Common myeloid progenitor, CD34-positive (primary cell): ENCODE measurements at regions not wholly inside any gene's neighbourhood (a gene's known extent, or its start where the extent isn't known, plus 50 kb on each side); places are given as distances from the start of the nearest gene placed in this dataset.

Source experiments
- CTCF ChIA-PET: fragments of 350-600 bp; sonication (Branson Sonifier 250); formaldehyde crosslinking; loops from one replicate; lab custom pipeline; 2021; ENCODE audit warnings: antibody characterized with exemption; lab: Charles Lee
- POLR2A ChIA-PET: fragments of 350-600 bp; sonication (Branson Sonifier 250); formaldehyde crosslinking; loops from one replicate; lab custom pipeline; 2021; ENCODE audit warnings: antibody characterized with exemption; lab: Charles Lee
- DNase-seq, 3 donors: peaks; one replicate each; pipeline versions ENCODE4 v3.0.0 to v3.0.0-alpha.2; 2013
- H3K27ac ChIP-seq, 2 experiments: 1 replicate in 1 of 2; 2 replicates in 1 of 2; pipeline ENCODE4 v1.7.0; 2013; ENCODE audit warnings: inconsistent platforms in 2 of 2, low read length in 2 of 2, mild to moderate bottlenecking in 2 of 2, low read depth in 1 of 2, moderate library complexity in 1 of 2; ENCODE audit not compliant: severe bottlenecking in 2 of 2, insufficient read depth in 1 of 2, poor library complexity in 1 of 2
- H3K27me3 ChIP-seq, 5 experiments: replicated peaks in 2 of 5; 1 replicate in 3 of 5; 2 replicates in 2 of 5; pipeline versions ENCODE4 v1.6.1 to v1.7.0; 2013; ENCODE audit warnings: low read length in 4 of 5, mild to moderate bottlenecking in 2 of 5, moderate library complexity in 2 of 5, inconsistent platforms in 1 of 5; ENCODE audit not compliant: insufficient read depth in 5 of 5, control insufficient read depth in 4 of 5
- H3K36me3 ChIP-seq, 4 experiments: 1 replicate in 2 of 4; 2 replicates in 2 of 4; pipeline versions ENCODE4 v1.6.1 to v1.7.0; 2013; ENCODE audit warnings: low read length in 3 of 4, control low read depth in 1 of 4, mild to moderate bottlenecking in 1 of 4; ENCODE audit not compliant: control insufficient read depth in 4 of 4, insufficient read depth in 4 of 4
- H3K4me1 ChIP-seq, 4 experiments: 1 replicate in 3 of 4; 2 replicates in 1 of 4; pipeline versions ENCODE4 v1.6.1 to v1.7.1; 2013; ENCODE audit warnings: low read length in 3 of 4, mild to moderate bottlenecking in 3 of 4, control low read depth in 1 of 4, inconsistent platforms in 1 of 4, moderate library complexity in 1 of 4; ENCODE audit not compliant: control insufficient read depth in 4 of 4, insufficient read depth in 4 of 4; ENCODE audit errors: control extremely low read depth in 1 of 4
- H3K4me3 ChIP-seq, 7 experiments: 1 replicate in 4 of 7; 2 replicates in 3 of 7; pipeline versions ENCODE4 v1.5.1 to v1.7.0; 2013; ENCODE audit warnings: mild to moderate bottlenecking in 7 of 7, low read length in 6 of 7, moderate library complexity in 6 of 7, inconsistent platforms in 2 of 7, low read depth in 2 of 7, control low read depth in 1 of 7; ENCODE audit not compliant: insufficient read depth in 4 of 7, control insufficient read depth in 1 of 7; ENCODE audit errors: extremely low read depth in 1 of 7
- H3K9me3 ChIP-seq, 5 experiments: 1 replicate in 4 of 5; 2 replicates in 1 of 5; pipeline versions ENCODE4 v1.6.1 to v1.7.1; 2013; ENCODE audit warnings: low read length in 4 of 5, mild to moderate bottlenecking in 2 of 5, inconsistent platforms in 1 of 5, low read depth in 1 of 5, moderate library complexity in 1 of 5; ENCODE audit not compliant: control insufficient read depth in 4 of 5, insufficient read depth in 2 of 5; ENCODE audit errors: control extremely low read depth in 1 of 5
- WGBS: methylation state at CpG from one replicate; pipeline ENCODE4 v1.1.5; 2013; ENCODE audit not compliant: insufficient coverage; 5-methylcytosine and 5-hydroxymethylcytosine counted together

DNA sequence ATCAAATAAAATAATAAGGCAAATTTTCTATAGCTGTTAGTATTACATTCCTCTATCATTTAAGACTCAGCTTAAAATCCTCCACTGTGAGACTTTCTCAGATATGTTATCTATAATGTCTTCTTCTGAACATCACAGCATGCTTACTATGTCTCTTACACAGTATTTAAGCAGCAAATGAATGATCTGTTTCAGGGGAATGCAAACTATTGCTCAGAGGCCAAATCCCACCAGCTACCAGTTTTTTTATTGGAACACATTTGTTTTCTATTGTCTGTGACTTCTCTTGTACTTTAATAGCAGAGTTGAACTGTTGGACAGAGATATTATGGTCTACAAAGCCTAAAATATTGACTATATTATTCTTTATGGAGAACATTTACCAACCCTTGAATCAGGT is 59.6 kb downstream of the C3orf38 start:
- ChIA-PET CTCF (interaction anchor here (1.1 kb wide), 1 partner anchor 10 kb away, joined by 4 read pairs; no protein-coding TSS in a partner anchor), POLR2A (no interaction called here)
- Histone ChIP-seq H3K27ac (no peak overlapping the region), H3K4me1 (peaks cover 0 to 3% (median 0%) of the 10 kb centered on the region in 4 experiments), H3K4me3 (no peak overlapping the region), H3K36me3 (no peaks in the 10 kb centered on the region), H3K27me3 (peaks cover 0 to 2% (median 0%) of the 10 kb centered on the region in 5 experiments), H3K9me3 (no peaks in the 10 kb centered on the region)
- no peak for DNase-seq

- CTCF ChIA-PET = no interaction called here
- DNase-seq = no peak
- peaks cover 0 to 3% (median 0%) of the 10 kb centered on the region in 4 experiments for H3K4me1 ChIP-seq
- POLR2A ChIA-PET = no interaction called here
- H3K27ac ChIP-seq = no peak overlapping the region
- H3K27me3 ChIP-seq = no peaks in the 10 kb centered on the region
- no peaks in the 10 kb centered on the region for H3K36me3 ChIP-seq
- H3K4me3 ChIP-seq = no peak overlapping the region
- WGBS = 100% methylated on average over 2 of the region's 2 CpGs
- H3K9me3 ChIP-seq = no peaks in the 10 kb centered on the region
Measured at GRCh38 chr3:88211096-88211890, 61.5 kb downstream of the C3orf38 start.

GRCh38 chr3:88219138-88219792 is 69.5 kb downstream of the C3orf38 start:
- ChIA-PET POLR2A (no interaction called here), CTCF (interaction anchor here (0.7 to 1.7 kb wide), 9 partner anchors 9 to 1963 kb away, joined by 3 to 7 read pairs (median 3); no protein-coding TSS in a partner anchor)
- H3K27me3 ChIP-seq = no peaks in the 10 kb centered on the region
- peak; percentile 52 to 71 (median 70) for DNase-seq
- no peak overlapping the region for H3K27ac ChIP-seq
- H3K9me3 ChIP-seq = no peaks in the 10 kb centered on the region
- H3K4me1 ChIP-seq = no peaks in the 10 kb centered on the region
- H3K36me3 ChIP-seq = no peaks in the 10 kb centered on the region
- WGBS = 6% methylated on average over 5 of the region's 7 CpGs
- H3K4me3 ChIP-seq = no peak overlapping the region

DNA sequence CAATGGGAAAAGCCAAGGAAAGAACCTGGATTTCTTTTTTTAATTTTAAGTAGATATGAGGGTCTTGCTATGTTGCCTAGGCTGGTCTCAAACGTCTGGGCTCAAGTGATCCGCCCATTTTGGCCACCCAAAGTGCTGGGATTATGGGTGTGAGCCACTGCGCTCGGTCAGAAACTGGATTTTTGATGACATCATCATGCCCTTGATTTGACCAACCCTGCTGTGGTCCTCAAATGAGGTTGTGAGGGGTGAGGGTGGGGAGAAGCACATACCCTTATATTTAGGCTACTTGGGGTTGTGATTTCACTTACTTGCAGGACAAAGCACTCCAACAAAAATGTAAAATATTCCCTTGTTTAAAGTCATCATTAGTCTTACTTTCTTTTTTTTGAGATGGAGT is 70.4 kb downstream of the C3orf38 start:
- H3K9me3 ChIP-seq = no peaks in the 10 kb centered on the region
- H3K4me1 ChIP-seq = no peaks in the 10 kb centered on the region
- no peak overlapping the region for H3K27ac ChIP-seq
- no peaks in the 10 kb centered on the region for H3K36me3 ChIP-seq
- no peaks in the 10 kb centered on the region for H3K27me3 ChIP-seq
- no peak for DNase-seq
- ChIA-PET CTCF (interaction anchor here (0.7 to 1.7 kb wide), 7 partner anchors 10 to 1962 kb away, joined by 3 to 7 read pairs (median 3); no protein-coding TSS in a partner anchor), POLR2A (no interaction called here)
- no peak overlapping the region for H3K4me3 ChIP-seq
- WGBS = no CpG with 5 or more reads among the region's 4 CpGs

DNA sequence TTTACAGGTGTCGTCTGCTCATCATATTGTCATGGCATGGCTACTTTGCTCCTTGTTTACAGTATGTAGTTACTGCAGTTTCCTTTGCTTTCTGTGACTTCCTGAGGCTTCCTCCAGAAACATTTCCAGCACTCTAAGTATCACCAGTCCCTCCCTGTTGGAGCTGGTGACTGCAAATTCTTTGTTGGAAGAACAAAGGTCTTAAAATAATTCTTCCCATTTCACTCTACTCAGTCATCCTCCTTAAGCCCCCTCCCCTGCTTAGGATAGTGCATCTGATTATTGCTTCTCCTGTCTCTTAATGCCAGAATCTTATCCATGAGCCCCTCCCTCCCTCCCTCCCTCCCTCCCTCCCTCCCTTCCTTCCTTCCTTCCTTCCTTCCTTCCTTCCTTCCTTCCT is 72.0 kb downstream of the C3orf38 start:
- CTCF ChIA-PET = no interaction called here
- POLR2A ChIA-PET = no interaction called here

GRCh38 chr3:88222343-88222742 is 72.6 kb downstream of the C3orf38 start:
- no peaks in the 10 kb centered on the region for H3K9me3 ChIP-seq
- H3K27me3 ChIP-seq = no peaks in the 10 kb centered on the region
- no peaks in the 10 kb centered on the region for H3K4me1 ChIP-seq
- no peak for DNase-seq
- ChIA-PET CTCF (no interaction called here), POLR2A (no interaction called here)
- H3K4me3 ChIP-seq = no peak overlapping the region
- WGBS = 100% methylated on average over 1 of the region's 2 CpGs
- no peak overlapping the region for H3K27ac ChIP-seq
- H3K36me3 ChIP-seq = no peaks in the 10 kb centered on the region

More for the DNA sequence above, 72.0 kb downstream of the C3orf38 start:
- no peak for DNase-seq
- 100% methylated on average over 1 of the region's 1 CpG for WGBS
- no peak overlapping the region for H3K27ac ChIP-seq
- H3K4me3 ChIP-seq = no peak overlapping the region
- H3K9me3 ChIP-seq = no peaks in the 10 kb centered on the region
- H3K36me3 ChIP-seq = no peaks in the 10 kb centered on the region
- H3K4me1 ChIP-seq = no peaks in the 10 kb centered on the region
- no peaks in the 10 kb centered on the region for H3K27me3 ChIP-seq
